B cell (primary cell): ENCODE measurements at regions not wholly inside any gene's neighbourhood (a gene's known extent, or its start where the extent isn't known, plus 50 kb on each side); places are given as distances from the start of the nearest gene placed in this dataset.

Source experiments
- CTCF ChIP-seq: fragments of 200-600 bp; IDR thresholded peaks from one replicate; pipeline ENCODE4 v1.8.0; 2022; ENCODE audit warnings: antibody characterized with exemption, mild to moderate bottlenecking
- EZH2 ChIP-seq: IDR thresholded peaks from 2 replicates; pipeline ENCODE4 v1.6.1; 2012; ENCODE audit warnings: borderline replicate concordance, low read depth, mild to moderate bottlenecking, moderate library complexity, low read length; ENCODE audit not compliant: insufficient read depth, poor library complexity, severe bottlenecking

- TF ChIP-seq CTCF (no peak), EZH2 (no peak)
Measured at GRCh38 chr5:146947181-146947941, 68.8 kb upstream of the PPP2R2B start.
